ENCODE measurements at regions not wholly inside any gene's neighbourhood (a gene's known extent, or its start where the extent isn't known, plus 50 kb on each side); places are given as distances from the start of the nearest gene placed in this dataset.

GRCh38 chr5:13316176-13316575, 628.3 kb downstream of the DNAH5 start:
- Histone ChIP-seq H3K27ac (peak overlapping the region; percentile 78), H4K20me1 (ENCODE audit: low read depth) (no peaks in the 10 kb centered on the region), H3K4me2 (peak overlapping the region; percentile 69), H3K4me3 (peak overlapping the region; percentile 32), H3K9me3 (ENCODE audit: low read depth) (no peaks in the 10 kb centered on the region), H3K9ac (no peak overlapping the region), H3K79me2 (ENCODE audit: low read depth) (no peaks in the 10 kb centered on the region), H3K4me1 (peaks cover 22% of the 10 kb centered on the region), H3K36me3 (no peaks in the 10 kb centered on the region), H3K27me3 (no peaks in the 10 kb centered on the region), H3F3A (ENCODE audit: low read depth) (peaks cover 10% of the 10 kb centered on the region), H2AFZ (replicated peaks) (peak overlapping the region; percentile 35)
- peaks cover 16% of the 10 kb centered on the region for H3K9me3 Mint-ChIP-seq
- no peaks in the 10 kb centered on the region for H3K27me3 Mint-ChIP-seq (ENCODE audit: insufficient read depth, low read depth)
- DNase-seq (ENCODE audit: low spot score), result peak; percentile 88
- H3K4me3 Mint-ChIP-seq, result no peak overlapping the region
- H3K27ac Mint-ChIP-seq, result peak overlapping the region; percentile 62
- H3K4me1 Mint-ChIP-seq, result peaks cover 17% of the 10 kb centered on the region
- TF ChIP-seq CTCF (IDR thresholded peaks at IDR 0.05) (no peak), EZH2 (IDR thresholded peaks at IDR 0.05) (no peak), EZH2phosphoT487 (IDR thresholded peaks at IDR 0.05) (no peak)
- no peaks in the 10 kb centered on the region for H3K36me3 Mint-ChIP-seq

GRCh38 chr5:13307480-13307879, 637.0 kb downstream of the DNAH5 start:
- H4K20me1 ChIP-seq (ENCODE audit: low read depth), result no peaks in the 10 kb centered on the region
- no peak overlapping the region for H3K27ac Mint-ChIP-seq

GRCh38 chr5:13303445-13303844, 641.0 kb downstream of the DNAH5 start:
- H3K27ac Mint-ChIP-seq, result no peak overlapping the region

More at GRCh38 chr5:13307480-13307879, 637.0 kb downstream of the DNAH5 start:
- Histone ChIP-seq H3K4me1 (no peaks in the 10 kb centered on the region), H3K27ac (no peak overlapping the region), H2AFZ (replicated peaks) (no peak overlapping the region), H3K9ac (no peak overlapping the region), H3K36me3 (no peaks in the 10 kb centered on the region), H3K79me2 (ENCODE audit: low read depth) (no peaks in the 10 kb centered on the region), H3K27me3 (no peaks in the 10 kb centered on the region), H3F3A (ENCODE audit: low read depth) (no peaks in the 10 kb centered on the region), H3K4me2 (no peak overlapping the region), H3K4me3 (no peak overlapping the region), H3K9me3 (ENCODE audit: low read depth) (no peaks in the 10 kb centered on the region)
- no peaks in the 10 kb centered on the region for H3K27me3 Mint-ChIP-seq (ENCODE audit: insufficient read depth, low read depth)
- no peak for TF ChIP-seq EZH2 (IDR thresholded peaks at IDR 0.05)
- TF ChIP-seq CTCF (IDR thresholded peaks at IDR 0.05), result no peak
- no peak for TF ChIP-seq EZH2phosphoT487 (IDR thresholded peaks at IDR 0.05)
- no peaks in the 10 kb centered on the region for H3K9me3 Mint-ChIP-seq
- no peaks in the 10 kb centered on the region for H3K36me3 Mint-ChIP-seq
- H3K4me1 Mint-ChIP-seq, result no peaks in the 10 kb centered on the region
- no peak overlapping the region for H3K4me3 Mint-ChIP-seq
- DNase-seq (ENCODE audit: low spot score), result no peak

GRCh38 chr5:13278811-13279210, 665.7 kb downstream of the DNAH5 start:
- no peak for DNase-seq (ENCODE audit: low spot score)
- H3K79me2 ChIP-seq (ENCODE audit: low read depth), result no peaks in the 10 kb centered on the region
- H3F3A ChIP-seq (ENCODE audit: low read depth), result no peaks in the 10 kb centered on the region
- no peaks in the 10 kb centered on the region for H3K9me3 ChIP-seq (ENCODE audit: low read depth)
- no peaks in the 10 kb centered on the region for H3K27me3 Mint-ChIP-seq (ENCODE audit: insufficient read depth, low read depth)
- H3K4me2 ChIP-seq, result no peak overlapping the region
- no peaks in the 10 kb centered on the region for H3K36me3 ChIP-seq
- H3K27ac ChIP-seq, result no peak overlapping the region
- peaks cover 6% of the 10 kb centered on the region for H3K4me1 Mint-ChIP-seq
- no peaks in the 10 kb centered on the region for H3K27me3 ChIP-seq
- no peak for TF ChIP-seq EZH2 (IDR thresholded peaks at IDR 0.05)
- no peak for TF ChIP-seq EZH2phosphoT487 (IDR thresholded peaks at IDR 0.05)
- TF ChIP-seq CTCF (IDR thresholded peaks at IDR 0.05), result no peak
- no peak overlapping the region for H3K4me3 ChIP-seq
- no peaks in the 10 kb centered on the region for H4K20me1 ChIP-seq (ENCODE audit: low read depth)
- H3K27ac Mint-ChIP-seq, result no peak overlapping the region
- no peak overlapping the region for H3K9ac ChIP-seq
- no peak overlapping the region for H2AFZ ChIP-seq (replicated peaks)
- H3K4me1 ChIP-seq, result no peaks in the 10 kb centered on the region
- H3K4me3 Mint-ChIP-seq, result no peak overlapping the region
- H3K9me3 Mint-ChIP-seq, result no peaks in the 10 kb centered on the region
- H3K36me3 Mint-ChIP-seq, result no peaks in the 10 kb centered on the region

More at GRCh38 chr5:13303445-13303844, 641.0 kb downstream of the DNAH5 start:
- Mint-ChIP-seq H3K4me1 (no peaks in the 10 kb centered on the region), H3K36me3 (no peaks in the 10 kb centered on the region), H3K27me3 (ENCODE audit: insufficient read depth, low read depth) (no peaks in the 10 kb centered on the region), H3K9me3 (no peaks in the 10 kb centered on the region), H3K4me3 (no peak overlapping the region)
- Histone ChIP-seq H2AFZ (replicated peaks) (no peak overlapping the region), H3F3A (ENCODE audit: low read depth) (no peaks in the 10 kb centered on the region), H3K36me3 (no peaks in the 10 kb centered on the region), H3K9me3 (ENCODE audit: low read depth) (no peaks in the 10 kb centered on the region), H3K4me1 (no peaks in the 10 kb centered on the region), H3K27me3 (no peaks in the 10 kb centered on the region), H3K27ac (no peak overlapping the region), H3K4me3 (no peak overlapping the region), H3K9ac (no peak overlapping the region), H3K79me2 (ENCODE audit: low read depth) (no peaks in the 10 kb centered on the region), H4K20me1 (ENCODE audit: low read depth) (no peaks in the 10 kb centered on the region), H3K4me2 (no peak overlapping the region)
- no peak for DNase-seq (ENCODE audit: low spot score)
- TF ChIP-seq EZH2 (IDR thresholded peaks at IDR 0.05) (no peak), EZH2phosphoT487 (IDR thresholded peaks at IDR 0.05) (no peak)
